ENCODE measurements at regions not wholly inside any gene's neighbourhood (a gene's known extent, or its start where the extent isn't known, plus 50 kb on each side); places are given as distances from the start of the nearest gene placed in this dataset.

DNA sequence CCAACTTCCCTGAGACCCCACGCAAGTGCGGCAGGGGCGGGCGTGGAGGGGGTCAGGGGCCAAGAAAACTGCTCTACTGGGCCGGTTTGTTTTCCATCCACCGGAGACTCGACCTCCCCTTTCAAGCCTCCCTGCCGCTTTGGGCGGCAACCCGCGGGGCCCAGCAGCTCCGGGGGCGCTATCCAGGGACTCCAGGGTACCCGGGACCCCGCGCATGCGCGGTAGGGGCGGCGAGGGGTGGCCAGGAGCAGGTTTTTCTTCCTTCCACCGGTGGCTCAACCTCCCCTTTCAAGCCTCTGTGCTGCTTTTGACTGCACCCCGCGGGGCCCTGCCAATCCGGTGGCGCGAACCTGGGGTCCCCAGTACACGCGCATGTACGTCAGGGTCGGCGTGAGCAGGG lies 323.5 kb downstream of the ALG10 start:
- no peak for ATAC-seq
- intact Hi-C loops (cut with micrococcal nuclease), result no loop called here

GRCh38 chr12:34346372-34347034 lies 324.2 kb downstream of the ALG10 start:
- H3K4me1 ChIP-seq (ENCODE audit: control insufficient read depth, insufficient read depth, low read length), result no peaks in the 10 kb centered on the region
- H3K4me3 Mint-ChIP-seq, result no peak overlapping the region
- ATAC-seq, result no peak
- TF ChIP-seq CTCF (IDR thresholded peaks at IDR 0.05), result no peak
- H3K36me3 Mint-ChIP-seq, result no peaks in the 10 kb centered on the region
- intact Hi-C loops (cut with micrococcal nuclease), result no loop called here
- H3K27me3 Mint-ChIP-seq (ENCODE audit: low read depth in 2 of 2), result no peaks in the 10 kb centered on the region
- H3K9me3 ChIP-seq (ENCODE audit: control insufficient read depth, insufficient read depth, low read length), result peaks cover 78% of the 10 kb centered on the region
- H3K27ac ChIP-seq (ENCODE audit: low read length), result no peak overlapping the region
- H3K4me1 Mint-ChIP-seq, result no peaks in the 10 kb centered on the region
- no peak overlapping the region for H3K4me3 ChIP-seq (ENCODE audit: low read length)
- H3K9me3 Mint-ChIP-seq, result peaks cover 0 to 4% of the 10 kb centered on the region in 2 donors
- DNase-seq, result no peak
- H3K27me3 ChIP-seq (ENCODE audit: control insufficient read depth, insufficient read depth, low read length), result no peaks in the 10 kb centered on the region
- no peak overlapping the region for H3K27ac Mint-ChIP-seq
- no peaks in the 10 kb centered on the region for H3K36me3 ChIP-seq (ENCODE audit: control insufficient read depth, insufficient read depth, low read length)
- 63% methylated on average over 39 of the region's 39 CpGs for WGBS (ENCODE audit: insufficient coverage)

More for the DNA sequence above, 323.5 kb downstream of the ALG10 start:
- peaks cover 78% of the 10 kb centered on the region for H3K9me3 ChIP-seq (ENCODE audit: control insufficient read depth, insufficient read depth, low read length)
- peaks cover 0 to 4% of the 10 kb centered on the region in 2 donors for H3K9me3 Mint-ChIP-seq
- H3K36me3 ChIP-seq (ENCODE audit: control insufficient read depth, insufficient read depth, low read length), result no peaks in the 10 kb centered on the region
- no peak for DNase-seq
- H3K4me1 Mint-ChIP-seq, result no peaks in the 10 kb centered on the region
- no peaks in the 10 kb centered on the region for H3K27me3 Mint-ChIP-seq (ENCODE audit: low read depth in 2 of 2)
- no peaks in the 10 kb centered on the region for H3K4me1 ChIP-seq (ENCODE audit: control insufficient read depth, insufficient read depth, low read length)
- no peaks in the 10 kb centered on the region for H3K27me3 ChIP-seq (ENCODE audit: control insufficient read depth, insufficient read depth, low read length)
- no peaks in the 10 kb centered on the region for H3K36me3 Mint-ChIP-seq
- no peak overlapping the region for H3K4me3 ChIP-seq (ENCODE audit: low read length)
- H3K27ac Mint-ChIP-seq, result no peak overlapping the region
- WGBS (ENCODE audit: insufficient coverage), result 46% methylated on average over 31 of the region's 31 CpGs
- TF ChIP-seq CTCF (IDR thresholded peaks at IDR 0.05), result no peak
- no peak overlapping the region for H3K27ac ChIP-seq (ENCODE audit: low read length)
- no peak overlapping the region for H3K4me3 Mint-ChIP-seq

DNA sequence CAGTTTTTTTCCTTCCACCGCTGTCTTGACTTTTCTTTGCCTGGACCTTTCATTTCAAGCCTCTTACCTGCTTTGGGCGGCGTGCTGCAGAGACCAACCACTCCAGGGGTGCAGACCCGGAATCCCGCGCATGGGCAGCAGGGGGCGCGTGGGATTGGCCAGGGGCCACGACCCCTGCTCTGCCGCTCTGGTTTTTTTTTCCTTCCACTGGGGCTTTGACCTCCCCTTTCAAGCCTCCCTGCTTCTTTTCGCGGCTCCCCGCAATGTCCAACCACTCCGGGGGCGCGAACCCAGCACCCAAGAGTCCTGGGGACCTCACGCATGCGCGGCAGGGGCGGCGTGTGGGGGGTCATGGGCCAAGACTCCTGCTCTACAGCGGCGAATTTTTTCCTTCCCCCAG lies 325.1 kb downstream of the ALG10 start:
- no peak overlapping the region for H3K4me3 Mint-ChIP-seq
- no peaks in the 10 kb centered on the region for H3K4me1 Mint-ChIP-seq
- intact Hi-C loops (cut with micrococcal nuclease), result no loop called here
- peaks cover 70% of the 10 kb centered on the region for H3K9me3 ChIP-seq (ENCODE audit: control insufficient read depth, insufficient read depth, low read length)
- DNase-seq, result no peak
- H3K27me3 ChIP-seq (ENCODE audit: control insufficient read depth, insufficient read depth, low read length), result no peaks in the 10 kb centered on the region
- H3K27ac ChIP-seq (ENCODE audit: low read length), result no peak overlapping the region
- 52% methylated on average over 23 of the region's 23 CpGs for WGBS (ENCODE audit: insufficient coverage)
- ATAC-seq, result no peak
- no peaks in the 10 kb centered on the region for H3K36me3 Mint-ChIP-seq
- TF ChIP-seq CTCF (IDR thresholded peaks at IDR 0.05), result no peak
- H3K36me3 ChIP-seq (ENCODE audit: control insufficient read depth, insufficient read depth, low read length), result no peaks in the 10 kb centered on the region
- no peak overlapping the region for H3K27ac Mint-ChIP-seq
- no peaks in the 10 kb centered on the region for H3K27me3 Mint-ChIP-seq (ENCODE audit: low read depth in 2 of 2)
- no peak overlapping the region for H3K4me3 ChIP-seq (ENCODE audit: low read length)
- no peaks in the 10 kb centered on the region for H3K4me1 ChIP-seq (ENCODE audit: control insufficient read depth, insufficient read depth, low read length)
- H3K9me3 Mint-ChIP-seq, result peaks cover 0 to 4% of the 10 kb centered on the region in 2 donors

DNA sequence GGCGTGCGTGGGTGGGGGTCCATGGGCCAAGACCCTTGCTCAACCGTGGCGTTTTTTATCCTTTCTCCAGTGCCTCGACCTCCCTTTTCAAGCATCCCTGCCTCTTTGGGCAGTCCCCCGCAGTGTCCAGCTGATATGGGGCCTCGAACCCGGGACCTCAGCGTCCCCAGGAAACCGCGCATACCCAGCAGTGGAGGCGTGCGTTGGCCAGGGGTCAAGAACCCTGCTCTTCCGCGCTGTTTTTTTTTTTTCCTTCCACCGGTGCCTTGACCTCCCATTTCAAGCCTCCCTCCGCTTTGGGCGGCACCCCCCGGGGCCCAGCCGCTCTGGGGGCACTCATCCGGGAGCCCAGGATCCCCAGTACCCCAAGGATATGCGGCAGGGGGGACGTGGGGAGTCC lies 325.8 kb downstream of the ALG10 start:
- Histone ChIP-seq H3K4me1 (ENCODE audit: control insufficient read depth, insufficient read depth, low read length) (no peaks in the 10 kb centered on the region), H3K27me3 (ENCODE audit: control insufficient read depth, insufficient read depth, low read length) (no peaks in the 10 kb centered on the region), H3K27ac (ENCODE audit: low read length) (no peak overlapping the region), H3K4me3 (ENCODE audit: low read length) (no peak overlapping the region), H3K36me3 (ENCODE audit: control insufficient read depth, insufficient read depth, low read length) (no peaks in the 10 kb centered on the region), H3K9me3 (ENCODE audit: control insufficient read depth, insufficient read depth, low read length) (peaks cover 70% of the 10 kb centered on the region)
- Mint-ChIP-seq H3K27ac (no peak overlapping the region), H3K4me3 (no peak overlapping the region), H3K36me3 (no peaks in the 10 kb centered on the region), H3K27me3 (ENCODE audit: low read depth in 2 of 2) (no peaks in the 10 kb centered on the region), H3K4me1 (no peaks in the 10 kb centered on the region), H3K9me3 (peaks cover 0 to 4% of the 10 kb centered on the region in 2 donors)
- no peak for TF ChIP-seq CTCF (IDR thresholded peaks at IDR 0.05)
- DNase-seq (no peak), ATAC-seq (no peak)
- 75% methylated on average over 23 of the region's 23 CpGs for WGBS (ENCODE audit: insufficient coverage)
- intact Hi-C loops (cut with micrococcal nuclease), result no loop called here
